ENCODE measurements at regions not wholly inside any gene's neighbourhood (a gene's known extent, or its start where the extent isn't known, plus 50 kb on each side); places are given as distances from the start of the nearest gene placed in this dataset.

DNA sequence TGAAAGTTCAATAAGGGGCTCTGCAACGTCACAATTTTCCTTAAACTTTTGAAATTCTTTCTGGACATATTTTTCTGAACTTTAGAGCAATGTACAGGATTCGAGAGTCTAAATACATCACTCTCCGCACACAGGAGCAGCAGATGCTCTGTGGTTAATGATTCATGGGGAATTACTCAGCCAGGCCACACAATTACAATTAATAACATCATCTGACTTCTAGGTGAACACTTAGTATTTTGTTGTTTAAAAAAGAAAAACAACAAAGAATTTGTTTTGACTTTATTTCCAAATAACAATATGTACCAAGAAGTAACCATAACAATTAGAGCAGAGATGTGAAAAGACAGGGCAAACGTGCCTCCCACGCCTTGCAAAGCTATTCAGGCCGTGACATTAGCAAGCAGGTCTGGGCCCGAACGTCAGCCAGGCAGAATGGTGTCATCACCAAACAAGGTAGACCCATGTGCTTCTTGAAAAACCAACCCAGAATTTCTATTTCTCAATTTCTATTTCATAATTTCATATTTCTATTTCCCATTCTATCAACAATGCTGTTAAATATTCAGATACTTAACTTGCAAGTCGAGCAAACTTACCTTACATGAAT, 236.3 kb downstream of the COL4A1 start:
- TF ChIP-seq, protein P1, sequence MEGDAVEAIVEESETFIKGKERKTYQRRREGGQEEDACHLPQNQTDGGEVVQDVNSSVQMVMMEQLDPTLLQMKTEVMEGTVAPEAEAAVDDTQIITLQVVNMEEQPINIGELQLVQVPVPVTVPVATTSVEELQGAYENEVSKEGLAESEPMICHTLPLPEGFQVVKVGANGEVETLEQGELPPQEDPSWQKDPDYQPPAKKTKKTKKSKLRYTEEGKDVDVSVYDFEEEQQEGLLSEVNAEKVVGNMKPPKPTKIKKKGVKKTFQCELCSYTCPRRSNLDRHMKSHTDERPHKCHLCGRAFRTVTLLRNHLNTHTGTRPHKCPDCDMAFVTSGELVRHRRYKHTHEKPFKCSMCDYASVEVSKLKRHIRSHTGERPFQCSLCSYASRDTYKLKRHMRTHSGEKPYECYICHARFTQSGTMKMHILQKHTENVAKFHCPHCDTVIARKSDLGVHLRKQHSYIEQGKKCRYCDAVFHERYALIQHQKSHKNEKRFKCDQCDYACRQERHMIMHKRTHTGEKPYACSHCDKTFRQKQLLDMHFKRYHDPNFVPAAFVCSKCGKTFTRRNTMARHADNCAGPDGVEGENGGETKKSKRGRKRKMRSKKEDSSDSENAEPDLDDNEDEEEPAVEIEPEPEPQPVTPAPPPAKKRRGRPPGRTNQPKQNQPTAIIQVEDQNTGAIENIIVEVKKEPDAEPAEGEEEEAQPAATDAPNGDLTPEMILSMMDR (IDR thresholded peaks at IDR 0.05; ENCODE audit: partially characterized antibody, unreplicated experiment): no peak
- DNase-seq: no peak
- Mint-ChIP-seq H3K9me3 (ENCODE audit: unreplicated experiment) (no peaks in the 10 kb centered on the region), H3K36me3 (ENCODE audit: unreplicated experiment) (no peaks in the 10 kb centered on the region), H3K4me3 (ENCODE audit: unreplicated experiment) (no peak overlapping the region), H3K4me1 (ENCODE audit: low read depth, unreplicated experiment) (no peaks in the 10 kb centered on the region), H3K27me3 (ENCODE audit: unreplicated experiment) (peaks cover 2% of the 10 kb centered on the region), H3K27ac (ENCODE audit: unreplicated experiment) (no peak overlapping the region)

DNA sequence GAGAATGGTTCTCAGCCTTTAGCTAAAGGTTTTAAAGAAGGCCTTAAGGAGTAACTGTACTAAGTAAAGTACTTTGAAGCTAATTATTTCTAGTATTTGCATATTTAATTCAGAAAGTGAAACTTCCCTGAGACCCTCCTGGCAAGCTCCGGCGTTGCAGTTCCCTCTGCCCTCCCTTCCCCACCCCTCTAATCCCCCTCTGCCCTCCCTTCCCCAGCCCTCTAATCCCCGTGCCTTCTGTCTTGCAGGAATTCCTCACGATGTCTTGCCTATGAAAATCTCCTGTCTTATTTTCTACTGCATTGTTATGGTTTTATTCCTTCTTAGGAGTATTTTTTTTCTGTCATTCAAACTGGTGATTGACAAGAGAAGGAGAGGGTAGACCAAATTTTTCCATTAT, 236.9 kb downstream of the COL4A1 start:
- Mint-ChIP-seq H3K4me3 (ENCODE audit: unreplicated experiment) (no peak overlapping the region), H3K4me1 (ENCODE audit: low read depth, unreplicated experiment) (no peaks in the 10 kb centered on the region), H3K27me3 (ENCODE audit: unreplicated experiment) (peaks cover 2% of the 10 kb centered on the region), H3K36me3 (ENCODE audit: unreplicated experiment) (no peaks in the 10 kb centered on the region), H3K9me3 (ENCODE audit: unreplicated experiment) (no peaks in the 10 kb centered on the region), H3K27ac (ENCODE audit: unreplicated experiment) (no peak overlapping the region)
- TF ChIP-seq, protein P1 (IDR thresholded peaks at IDR 0.05; ENCODE audit: partially characterized antibody, unreplicated experiment): no peak
- no peak for DNase-seq

DNA sequence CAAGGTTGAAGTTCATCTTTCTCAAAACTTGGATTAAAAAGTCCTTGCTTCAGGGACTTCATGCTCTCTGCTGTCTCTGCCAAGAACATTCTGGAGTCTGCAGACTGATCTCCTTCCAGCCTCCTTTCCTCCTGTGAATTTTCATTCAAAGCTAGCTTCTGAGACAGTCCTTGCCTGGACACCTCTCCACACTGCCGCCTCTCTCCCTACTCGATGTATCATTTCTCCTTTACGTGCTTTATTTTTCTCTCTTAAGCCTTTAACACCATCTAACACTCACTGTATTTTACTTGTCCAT, 238.8 kb downstream of the COL4A1 start:
- peaks cover 2% of the 10 kb centered on the region for H3K27me3 Mint-ChIP-seq (ENCODE audit: unreplicated experiment)

DNA sequence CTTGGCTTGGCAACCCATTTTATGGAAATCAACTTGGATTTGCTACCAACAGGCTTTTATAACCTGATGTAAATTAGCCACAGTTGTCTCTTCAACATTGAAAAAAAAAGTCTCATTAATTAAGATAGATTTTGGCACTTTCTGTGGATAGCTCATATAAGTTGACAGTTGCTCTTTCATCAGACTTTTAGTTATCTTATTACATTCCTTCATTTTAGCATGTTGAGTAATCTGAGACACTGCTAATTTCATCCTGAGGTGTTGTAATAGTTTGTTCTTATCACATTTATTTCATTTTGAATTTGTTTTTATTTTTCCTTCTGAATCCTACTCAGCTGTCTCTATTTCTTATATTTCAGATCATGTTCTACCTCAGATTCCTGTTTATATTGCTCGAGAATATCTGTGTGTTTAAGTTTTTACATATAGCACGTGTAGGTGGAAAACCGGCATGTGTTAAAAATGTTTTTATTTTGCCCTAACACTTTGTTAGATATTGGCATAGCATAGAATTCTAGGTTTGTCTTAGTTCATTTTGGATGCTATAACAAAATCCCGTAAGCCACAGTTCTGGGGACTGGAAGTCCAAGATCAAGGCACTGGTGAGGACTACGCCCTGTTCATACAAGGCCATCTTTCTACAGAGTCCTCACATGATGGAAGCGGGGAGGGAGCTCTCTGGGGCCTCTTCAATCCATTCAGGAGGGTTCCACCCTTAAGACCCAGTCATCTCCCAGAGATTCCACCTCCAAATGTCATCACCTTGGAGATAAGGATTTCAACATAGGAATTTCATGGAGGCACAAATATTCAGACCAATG, 239.4 kb downstream of the COL4A1 start:
- Mint-ChIP-seq H3K9me3 (ENCODE audit: unreplicated experiment) (no peaks in the 10 kb centered on the region), H3K27me3 (ENCODE audit: unreplicated experiment) (peaks cover 3% of the 10 kb centered on the region), H3K27ac (ENCODE audit: unreplicated experiment) (no peak overlapping the region), H3K36me3 (ENCODE audit: unreplicated experiment) (no peaks in the 10 kb centered on the region), H3K4me3 (ENCODE audit: unreplicated experiment) (no peak overlapping the region), H3K4me1 (ENCODE audit: low read depth, unreplicated experiment) (no peaks in the 10 kb centered on the region)
- TF ChIP-seq, protein P1 (IDR thresholded peaks at IDR 0.05; ENCODE audit: partially characterized antibody, unreplicated experiment): no peak
- no peak for DNase-seq

More for the DNA sequence above, 238.8 kb downstream of the COL4A1 start:
- H3K9me3 Mint-ChIP-seq (ENCODE audit: unreplicated experiment): no peaks in the 10 kb centered on the region
- TF ChIP-seq, protein P1 (IDR thresholded peaks at IDR 0.05; ENCODE audit: partially characterized antibody, unreplicated experiment): no peak
- no peaks in the 10 kb centered on the region for H3K4me1 Mint-ChIP-seq (ENCODE audit: low read depth, unreplicated experiment)
- no peak overlapping the region for H3K27ac Mint-ChIP-seq (ENCODE audit: unreplicated experiment)
- H3K36me3 Mint-ChIP-seq (ENCODE audit: unreplicated experiment): no peaks in the 10 kb centered on the region
- no peak overlapping the region for H3K4me3 Mint-ChIP-seq (ENCODE audit: unreplicated experiment)
- DNase-seq: no peak

DNA sequence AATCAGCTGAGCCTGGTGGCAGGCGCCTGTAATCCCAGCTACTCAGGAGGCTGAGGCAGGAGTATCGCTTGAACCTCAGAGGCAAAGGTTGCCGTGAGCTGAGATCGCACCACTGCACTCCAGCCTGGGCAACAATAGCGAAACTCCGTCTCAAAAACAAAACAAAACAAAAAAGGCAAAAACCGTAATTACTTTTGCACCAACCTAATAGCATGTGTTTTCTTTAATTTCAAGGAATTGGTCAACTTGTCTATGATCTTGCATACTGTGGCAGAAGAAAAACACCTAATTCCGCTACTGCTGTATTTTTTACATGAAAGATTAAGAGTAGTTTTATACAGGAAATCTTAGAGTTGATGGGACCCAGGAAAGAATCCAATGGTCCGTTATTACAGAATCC, 241.2 kb downstream of the COL4A1 start:
- Mint-ChIP-seq H3K9me3 (ENCODE audit: unreplicated experiment) (no peaks in the 10 kb centered on the region), H3K4me3 (ENCODE audit: unreplicated experiment) (no peak overlapping the region), H3K27me3 (ENCODE audit: unreplicated experiment) (peaks cover 5% of the 10 kb centered on the region), H3K27ac (ENCODE audit: unreplicated experiment) (no peak overlapping the region), H3K36me3 (ENCODE audit: unreplicated experiment) (no peaks in the 10 kb centered on the region), H3K4me1 (ENCODE audit: low read depth, unreplicated experiment) (no peaks in the 10 kb centered on the region)
- TF ChIP-seq, protein P1 (IDR thresholded peaks at IDR 0.05; ENCODE audit: partially characterized antibody, unreplicated experiment): no peak
- DNase-seq: no peak

Data from glutamatergic neuron (in vitro differentiated cells).